T-cell (primary cell): ENCODE measurements at regions not wholly inside any gene's neighbourhood (a gene's known extent, or its start where the extent isn't known, plus 50 kb on each side); places are given as distances from the start of the nearest gene placed in this dataset.

ENCODE experiments used
- ATAC-seq, 4 experiments: fragments of 200-7000 bp in 3 of 4; fragments of 150-1000 bp in 1 of 4; cut with Tn5 transposase; replicated peaks in 1 of 4; 1 replicate in 3 of 4; 2 replicates in 1 of 4; pipeline ENCODE4 v1.10.0; 2021; ENCODE audit warnings: moderate library complexity in 3 of 4, mild to moderate bottlenecking in 2 of 4, moderate number of reproducible peaks in 1 of 4
- CTCF ChIA-PET, 2 donors: fragments of 300-600 bp; sonication (Branson Sonifier 250); formaldehyde crosslinking; loops; one replicate each; lab custom pipeline; 2022; ENCODE audit warnings: antibody characterized with exemption in 2 of 2; lab: Charles Lee
- POLR2A ChIA-PET, 2 donors: fragments of 300-600 bp; sonication (Branson Sonifier 250); formaldehyde crosslinking; loops; one replicate each; lab custom pipeline; 2022; ENCODE audit warnings: antibody characterized with exemption in 2 of 2; lab: Charles Lee
- DNase-seq, 35 experiments: peaks; one replicate each; pipeline versions ENCODE4 v3.0.0 to v3.0.0-alpha.2; 2013 to 2023
- H3K27ac ChIP-seq: one replicate; pipeline ENCODE4 v1.5.1; 2013; ENCODE audit warnings: low read length
- H3K27me3 ChIP-seq, 2 experiments: replicated peaks in 1 of 2; 1 replicate in 1 of 2; 2 replicates in 1 of 2; pipeline versions ENCODE4 v1.6.1 to v1.7.0; 2013; ENCODE audit warnings: low read length in 1 of 2, mixed read lengths in 1 of 2; ENCODE audit not compliant: control insufficient read depth in 2 of 2, insufficient read depth in 2 of 2; ENCODE audit errors: extremely low read depth in 1 of 2
- H3K36me3 ChIP-seq, 2 donors: 1 replicate in 1 of 2; 2 replicates in 1 of 2; pipeline versions ENCODE4 v1.6.1 to v1.7.0; 2013; ENCODE audit warnings: low read length in 1 of 2; ENCODE audit not compliant: control insufficient read depth in 2 of 2, insufficient read depth in 1 of 2; ENCODE audit errors: extremely low read depth in 1 of 2
- H3K4me1 ChIP-seq, 2 experiments: 1 replicate in 1 of 2; 2 replicates in 1 of 2; pipeline versions ENCODE4 v1.6.1 to v1.7.0; 2013; ENCODE audit warnings: low read length in 2 of 2, mixed read lengths in 1 of 2; ENCODE audit not compliant: insufficient read depth in 2 of 2, control insufficient read depth in 1 of 2; ENCODE audit errors: extremely low read depth in 1 of 2
- H3K4me3 ChIP-seq, 2 donors: 1 replicate in 1 of 2; 2 replicates in 1 of 2; pipeline versions ENCODE4 v1.5.1 to v1.7.0; 2013; ENCODE audit warnings: mild to moderate bottlenecking in 2 of 2, low read length in 1 of 2, moderate library complexity in 1 of 2; ENCODE audit not compliant: control insufficient read depth in 1 of 2; ENCODE audit errors: extremely low read depth in 1 of 2
- H3K9me3 ChIP-seq: 2 replicates; pipeline ENCODE4 v1.7.0; 2013
- H3K27ac Mint-ChIP-seq, 2 donors: one replicate each; pipeline ENCODE4 v1.8.0; 2020 to 2021; ENCODE audit warnings: mild to moderate bottlenecking in 2 of 2, mixed read lengths in 2 of 2
- H3K27me3 Mint-ChIP-seq, 2 donors: one replicate each; pipeline ENCODE4 v1.8.0; 2021 to 2022; ENCODE audit warnings: mixed read lengths in 2 of 2
- H3K36me3 Mint-ChIP-seq: one replicate; pipeline ENCODE4 v1.8.0; 2021; ENCODE audit warnings: mixed read lengths
- H3K4me1 Mint-ChIP-seq, 3 donors: one replicate each; pipeline ENCODE4 v1.8.0; 2020 to 2022; ENCODE audit warnings: mixed read lengths in 3 of 3, mild to moderate bottlenecking in 1 of 3
- H3K4me3 Mint-ChIP-seq, 3 donors: one replicate each; pipeline ENCODE4 v1.8.0; 2020 to 2022; ENCODE audit warnings: mild to moderate bottlenecking in 3 of 3, mixed read lengths in 3 of 3, moderate library complexity in 3 of 3
- H3K9me3 Mint-ChIP-seq, 3 donors: one replicate each; pipeline ENCODE4 v1.8.0; 2020 to 2022; ENCODE audit warnings: mixed read lengths in 3 of 3
- WGBS: methylation state at CpG from one replicate; pipeline ENCODE4 v1.1.5; 2013; ENCODE audit warnings: missing lambda C conversion rate; ENCODE audit not compliant: insufficient coverage; 5-methylcytosine and 5-hydroxymethylcytosine counted together

DNA sequence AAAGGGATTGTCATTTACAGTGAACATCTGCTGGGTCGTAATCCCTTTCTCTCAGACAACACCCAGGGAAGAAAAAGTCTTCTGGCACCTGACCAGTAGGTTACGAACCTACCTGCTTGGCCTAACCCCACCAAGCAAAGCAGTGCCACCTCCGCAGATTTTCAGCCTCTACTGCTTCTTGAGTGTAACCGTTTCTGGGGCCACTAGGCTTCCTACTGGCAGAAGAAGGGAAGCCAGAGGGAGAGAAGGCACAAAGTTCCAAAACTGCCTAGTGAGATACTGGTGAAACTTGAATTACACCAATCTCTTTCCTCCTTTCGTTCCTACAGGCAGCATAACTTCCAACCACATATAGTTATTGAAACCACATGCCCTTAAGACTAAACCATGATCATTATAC lies 383.6 kb downstream of the BCAT1 start:
- CTCF ChIA-PET: no interaction called here
- ATAC-seq (no peak), DNase-seq (no peak)

DNA sequence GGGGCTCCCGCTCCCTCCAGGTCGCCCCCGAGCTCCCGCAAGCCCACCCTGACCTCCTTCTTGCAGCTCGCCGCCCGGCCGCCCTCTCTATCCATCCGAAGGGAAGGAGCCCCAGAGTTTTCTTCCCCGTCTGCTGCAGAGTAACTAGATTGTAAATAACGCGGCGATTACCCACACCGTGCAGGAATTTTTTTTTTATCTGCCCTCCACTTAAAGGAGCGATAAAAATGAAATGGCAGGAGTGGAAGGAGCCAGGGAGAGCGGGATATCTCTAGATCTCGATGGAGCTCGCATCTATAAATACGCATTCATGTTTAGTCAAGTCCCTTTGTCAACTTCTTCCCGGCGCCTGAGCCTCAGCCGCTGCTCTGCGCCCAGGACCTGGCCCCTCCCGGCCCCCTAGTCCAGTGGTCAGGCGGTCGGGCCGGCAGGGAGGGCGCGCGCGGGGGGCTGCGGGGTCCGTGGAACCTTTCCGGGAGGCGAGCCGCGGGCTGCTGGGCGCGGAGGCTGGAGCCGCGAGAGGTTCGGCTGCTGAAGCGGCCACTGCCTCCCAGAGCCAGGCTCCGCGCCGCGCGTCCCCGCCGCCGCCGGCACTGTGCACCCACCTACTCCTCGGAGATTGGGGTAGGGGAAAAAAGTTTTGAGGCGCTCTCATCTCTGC lies 386.0 kb downstream of the BCAT1 start:
- WGBS: 2% methylated on average over 41 of the region's 54 CpGs
- ChIA-PET POLR2A (no interaction called here), CTCF (no interaction called here)
- H3K36me3 Mint-ChIP-seq: no peaks in the 10 kb centered on the region
- H3K9me3 Mint-ChIP-seq: no peaks in the 10 kb centered on the region
- Histone ChIP-seq H3K36me3 (no peaks in the 10 kb centered on the region), H3K4me3 (peak overlapping the region in 1 of 2 donors; percentile 52), H3K9me3 (no peaks in the 10 kb centered on the region), H3K27me3 (peaks cover 6 to 33% of the 10 kb centered on the region in 2 experiments), H3K27ac (no peak overlapping the region), H3K4me1 (peaks cover 0 to 18% of the 10 kb centered on the region in 2 experiments)
- H3K27me3 Mint-ChIP-seq: peaks cover 56 to 64% of the 10 kb centered on the region in 2 donors
- peaks cover 16 to 25% (median 22%) of the 10 kb centered on the region in 3 donors for H3K4me1 Mint-ChIP-seq
- H3K27ac Mint-ChIP-seq: no peak overlapping the region
- no peak for DNase-seq
- ATAC-seq: no peak
- peak overlapping the region; percentile 63 to 81 (median 74) for H3K4me3 Mint-ChIP-seq

More for the DNA sequence above, 383.6 kb downstream of the BCAT1 start:
- Mint-ChIP-seq H3K27ac (no peak overlapping the region), H3K36me3 (no peaks in the 10 kb centered on the region), H3K27me3 (peaks cover 40 to 45% of the 10 kb centered on the region in 2 donors), H3K9me3 (no peaks in the 10 kb centered on the region), H3K4me3 (no peak overlapping the region), H3K4me1 (peaks cover 16 to 25% (median 22%) of the 10 kb centered on the region in 3 donors)
- H3K36me3 ChIP-seq: no peaks in the 10 kb centered on the region
- H3K9me3 ChIP-seq: no peaks in the 10 kb centered on the region
- H3K4me3 ChIP-seq: no peak overlapping the region
- H3K27ac ChIP-seq: no peak overlapping the region
- H3K27me3 ChIP-seq: peaks cover 4 to 33% of the 10 kb centered on the region in 2 experiments
- H3K4me1 ChIP-seq: peaks cover 0 to 18% of the 10 kb centered on the region in 2 experiments
- WGBS: 80% methylated on average over 1 of the region's 5 CpGs
- POLR2A ChIA-PET: no interaction called here

- POLR2A ChIA-PET: no interaction called here
- Mint-ChIP-seq H3K27ac (no peak overlapping the region), H3K36me3 (no peaks in the 10 kb centered on the region), H3K4me1 (peaks cover 16 to 25% (median 22%) of the 10 kb centered on the region in 3 donors), H3K4me3 (peak overlapping the region; percentile 64 to 81 (median 77)), H3K27me3 (peaks cover 56 to 66% of the 10 kb centered on the region in 2 donors), H3K9me3 (no peaks in the 10 kb centered on the region)
- H3K27me3 ChIP-seq: peaks cover 6 to 34% of the 10 kb centered on the region in 2 experiments
- H3K36me3 ChIP-seq: no peaks in the 10 kb centered on the region
- CTCF ChIA-PET: no interaction called here
- peak in 1 of 4 experiments; percentile 12 for ATAC-seq
- DNase-seq: peak in 1 of 35 experiments; percentile 10
- WGBS: under 1% methylated on average over 53 of the region's 76 CpGs
- H3K9me3 ChIP-seq: no peaks in the 10 kb centered on the region
- H3K4me1 ChIP-seq: peaks cover 0 to 18% of the 10 kb centered on the region in 2 experiments
- no peak overlapping the region for H3K27ac ChIP-seq
- H3K4me3 ChIP-seq: peak overlapping the region; percentile 39 to 92
These were observed 386.8 kb downstream of the BCAT1 start for GRCh38 chr12:24561882-24562770.

- Mint-ChIP-seq H3K9me3 (no peaks in the 10 kb centered on the region), H3K27ac (no peak overlapping the region), H3K36me3 (no peaks in the 10 kb centered on the region), H3K4me1 (peaks cover 16 to 25% (median 22%) of the 10 kb centered on the region in 3 donors), H3K27me3 (peaks cover 57 to 66% of the 10 kb centered on the region in 2 donors), H3K4me3 (peak overlapping the region; percentile 64 to 81 (median 77))
- Histone ChIP-seq H3K27me3 (peaks cover 6 to 37% of the 10 kb centered on the region in 2 experiments), H3K9me3 (no peaks in the 10 kb centered on the region), H3K27ac (no peak overlapping the region), H3K36me3 (no peaks in the 10 kb centered on the region), H3K4me1 (peaks cover 0 to 18% of the 10 kb centered on the region in 2 experiments), H3K4me3 (peak overlapping the region; percentile 39 to 92)
- WGBS: 0% methylated on average over 7 of the region's 15 CpGs
- ChIA-PET POLR2A (no interaction called here), CTCF (no interaction called here)
- ATAC-seq: no peak
- no peak for DNase-seq
These were observed 387.5 kb downstream of the BCAT1 start for GRCh38 chr12:24561411-24561871.

GRCh38 chr12:24560831-24561271 lies 388.1 kb downstream of the BCAT1 start:
- H3K36me3 Mint-ChIP-seq: no peaks in the 10 kb centered on the region
- Histone ChIP-seq H3K27ac (no peak overlapping the region), H3K36me3 (no peaks in the 10 kb centered on the region), H3K9me3 (no peaks in the 10 kb centered on the region), H3K4me1 (peaks cover 0 to 18% of the 10 kb centered on the region in 2 experiments), H3K27me3 (peaks cover 6 to 37% of the 10 kb centered on the region in 2 experiments), H3K4me3 (peak overlapping the region in 1 of 2 donors; percentile 92)
- ChIA-PET CTCF (no interaction called here), POLR2A (no interaction called here)
- peak overlapping the region; percentile 64 to 81 (median 77) for H3K4me3 Mint-ChIP-seq
- H3K27me3 Mint-ChIP-seq: peaks cover 57 to 71% of the 10 kb centered on the region in 2 donors
- no CpG with 5 or more reads among the region's 2 CpGs for WGBS
- H3K27ac Mint-ChIP-seq: no peak overlapping the region
- ATAC-seq (no peak), DNase-seq (no peak)
- H3K4me1 Mint-ChIP-seq: peaks cover 16 to 25% (median 22%) of the 10 kb centered on the region in 3 donors
- H3K9me3 Mint-ChIP-seq: no peaks in the 10 kb centered on the region

DNA sequence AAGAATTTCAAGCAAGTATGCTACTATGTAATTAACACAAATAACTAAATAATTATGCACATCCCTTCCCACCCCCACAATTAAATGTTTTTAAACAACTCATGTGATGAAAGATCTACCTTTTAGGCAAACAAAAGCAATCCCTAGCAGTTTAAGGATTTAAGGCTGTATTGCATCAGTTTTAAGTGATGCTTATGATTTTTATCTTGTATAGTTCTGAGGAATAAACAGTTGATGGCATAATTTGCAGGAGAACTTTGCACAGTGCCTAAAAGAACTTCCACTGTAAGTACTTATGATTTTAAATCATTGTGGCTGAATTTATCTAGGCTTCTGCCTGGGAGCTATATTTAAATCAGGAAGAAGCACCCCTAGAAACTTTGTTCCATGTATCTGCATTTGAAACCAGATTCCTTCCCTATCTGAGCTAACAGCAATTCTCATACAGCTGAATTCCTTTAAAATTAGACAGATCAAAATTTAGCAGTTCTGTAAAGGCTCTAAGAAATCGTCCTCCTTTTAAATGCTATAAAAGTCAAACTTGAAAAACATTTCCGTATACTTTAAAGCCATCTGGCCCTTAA lies 388.6 kb downstream of the BCAT1 start:
- Histone ChIP-seq H3K27me3 (peaks cover 6 to 36% of the 10 kb centered on the region in 2 experiments), H3K4me1 (peaks cover 0 to 18% of the 10 kb centered on the region in 2 experiments), H3K27ac (no peak overlapping the region), H3K4me3 (no peak overlapping the region), H3K36me3 (no peaks in the 10 kb centered on the region), H3K9me3 (no peaks in the 10 kb centered on the region)
- POLR2A ChIA-PET: no interaction called here
- WGBS: no CpG with 5 or more reads among the region's 2 CpGs
- DNase-seq (no peak), ATAC-seq (no peak)
- Mint-ChIP-seq H3K4me1 (peaks cover 16 to 25% (median 22%) of the 10 kb centered on the region in 3 donors), H3K36me3 (no peaks in the 10 kb centered on the region), H3K4me3 (peak overlapping the region in 1 of 3 donors; percentile 81), H3K9me3 (no peaks in the 10 kb centered on the region), H3K27me3 (peaks cover 55 to 69% of the 10 kb centered on the region in 2 donors), H3K27ac (no peak overlapping the region)
- CTCF ChIA-PET: no interaction called here
